ENCODE measurements at regions not wholly inside any gene's neighbourhood (a gene's known extent, or its start where the extent isn't known, plus 50 kb on each side); places are given as distances from the start of the nearest gene placed in this dataset.

DNA sequence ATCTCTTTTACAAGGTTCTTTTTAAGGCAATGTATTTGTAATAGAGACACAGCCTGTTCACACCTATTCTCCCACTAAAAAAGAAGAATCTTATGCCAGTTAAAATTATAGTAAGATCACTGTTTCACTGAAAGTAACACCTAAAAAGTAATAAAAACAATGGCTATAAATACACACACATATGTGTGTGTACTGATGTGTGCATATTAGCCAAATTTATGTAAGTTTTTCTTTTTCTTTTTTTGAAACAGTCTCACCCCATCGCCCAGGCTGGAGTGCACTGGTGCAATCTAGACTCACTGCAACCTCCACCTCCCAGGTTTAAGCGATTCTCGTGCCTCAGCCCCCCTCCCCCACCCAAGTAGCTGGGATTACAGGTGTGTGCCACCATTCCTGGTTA is 56.8 kb upstream of the SLC30A10 start:
- TF ChIP-seq, protein P1, sequence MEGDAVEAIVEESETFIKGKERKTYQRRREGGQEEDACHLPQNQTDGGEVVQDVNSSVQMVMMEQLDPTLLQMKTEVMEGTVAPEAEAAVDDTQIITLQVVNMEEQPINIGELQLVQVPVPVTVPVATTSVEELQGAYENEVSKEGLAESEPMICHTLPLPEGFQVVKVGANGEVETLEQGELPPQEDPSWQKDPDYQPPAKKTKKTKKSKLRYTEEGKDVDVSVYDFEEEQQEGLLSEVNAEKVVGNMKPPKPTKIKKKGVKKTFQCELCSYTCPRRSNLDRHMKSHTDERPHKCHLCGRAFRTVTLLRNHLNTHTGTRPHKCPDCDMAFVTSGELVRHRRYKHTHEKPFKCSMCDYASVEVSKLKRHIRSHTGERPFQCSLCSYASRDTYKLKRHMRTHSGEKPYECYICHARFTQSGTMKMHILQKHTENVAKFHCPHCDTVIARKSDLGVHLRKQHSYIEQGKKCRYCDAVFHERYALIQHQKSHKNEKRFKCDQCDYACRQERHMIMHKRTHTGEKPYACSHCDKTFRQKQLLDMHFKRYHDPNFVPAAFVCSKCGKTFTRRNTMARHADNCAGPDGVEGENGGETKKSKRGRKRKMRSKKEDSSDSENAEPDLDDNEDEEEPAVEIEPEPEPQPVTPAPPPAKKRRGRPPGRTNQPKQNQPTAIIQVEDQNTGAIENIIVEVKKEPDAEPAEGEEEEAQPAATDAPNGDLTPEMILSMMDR (IDR thresholded peaks at IDR 0.05; ENCODE audit: unreplicated experiment), result no peak
- no peak overlapping the region for H3K4me3 Mint-ChIP-seq (ENCODE audit: low read depth, unreplicated experiment)
- no peak overlapping the region for H3K27ac Mint-ChIP-seq (ENCODE audit: unreplicated experiment)
- no peaks in the 10 kb centered on the region for H3K4me1 Mint-ChIP-seq (ENCODE audit: low read depth, unreplicated experiment)
- intact Hi-C loops (cut with micrococcal nuclease; ENCODE audit: unreplicated experiment), result no loop called here
- no TSS peak for BruUV-seq (replicated peaks)
- no peaks in the 10 kb centered on the region for H3K27me3 Mint-ChIP-seq (ENCODE audit: unreplicated experiment)
- no peaks in the 10 kb centered on the region for H3K9me3 Mint-ChIP-seq (ENCODE audit: low read depth, unreplicated experiment)
- H3K36me3 Mint-ChIP-seq (ENCODE audit: insufficient read depth, unreplicated experiment), result peaks cover 51% of the 10 kb centered on the region
- CTCF ChIA-PET, result no interaction called here
- no peak for DNase-seq
